MM.1S (cell line): ENCODE measurements at regions not wholly inside any gene's neighbourhood (a gene's known extent, or its start where the extent isn't known, plus 50 kb on each side); places are given as distances from the start of the nearest gene placed in this dataset.

Source experiments
- CTCF ChIP-seq: fragments of 300-600 bp; sonication (generic); IDR thresholded peaks from 2 replicates; pipeline ENCODE4 v1.5.1; 2016; ENCODE audit warnings: antibody characterized with exemption, low read length, mixed read lengths
- EZH2 ChIP-seq: fragments of 300-600 bp; sonication (generic); optimal IDR thresholded peaks from 2 replicates; pipeline ENCODE3; 2017; ENCODE audit warnings: low read depth, mild to moderate bottlenecking, antibody characterized with exemption, low read length, mixed read lengths
- EZH2phosphoT487 ChIP-seq: fragments of 300-600 bp; sonication (generic); IDR thresholded peaks from 2 replicates; pipeline ENCODE4 v1.6.1; 2018; ENCODE audit warnings: antibody characterized with exemption, low read length

DNA sequence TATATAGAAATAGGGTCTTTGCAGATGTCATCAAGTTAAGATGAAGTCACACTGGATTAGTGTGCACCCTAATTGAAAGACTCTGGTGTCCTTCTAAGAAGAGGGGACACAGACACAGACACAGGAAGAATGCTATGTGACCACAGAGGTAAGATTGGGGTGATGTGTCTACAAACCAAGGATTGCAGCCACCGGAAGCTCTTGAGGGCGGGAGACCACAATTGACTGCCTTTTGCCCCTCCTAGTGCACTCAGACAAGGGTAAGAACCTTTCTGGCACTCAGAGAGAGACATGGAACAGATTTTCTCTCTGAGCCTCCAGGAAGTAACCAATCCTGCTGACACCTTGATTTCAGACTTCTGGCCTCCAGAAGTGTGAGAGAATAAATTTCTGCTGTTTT, 51.2 kb upstream of the ARAP3 start:
- TF ChIP-seq CTCF (no peak), EZH2 (no peak), EZH2phosphoT487 (no peak)
